Trophoblast cell (in vitro differentiated cells and primary cell): ENCODE measurements at regions not wholly inside any gene's neighbourhood (a gene's known extent, or its start where the extent isn't known, plus 50 kb on each side); places are given as distances from the start of the nearest gene placed in this dataset.

Experiments
- DNase-seq, 2 donors: peaks; one replicate each; pipeline ENCODE4 v3.0.0-alpha.2; 2016
- H2AFZ ChIP-seq: 2 replicates; pipeline ENCODE4 v1.6.1; 2013; ENCODE audit warnings: low read length, moderate library complexity, mild to moderate bottlenecking; ENCODE audit not compliant: insufficient read depth, poor library complexity
- H2AK5ac ChIP-seq: 2 replicates; pipeline ENCODE4 v1.6.1; 2013; ENCODE audit warnings: mild to moderate bottlenecking, low read length
- H2BK120ac ChIP-seq: 2 replicates; pipeline ENCODE4 v1.6.1; 2013; ENCODE audit warnings: low read length, mild to moderate bottlenecking, moderate library complexity; ENCODE audit not compliant: insufficient read depth, poor library complexity
- H2BK12ac ChIP-seq: 2 replicates; pipeline ENCODE4 v1.6.1; 2013; ENCODE audit warnings: mild to moderate bottlenecking, low read length, moderate library complexity
- H2BK5ac ChIP-seq: 2 replicates; pipeline ENCODE4 v1.6.1; 2013; ENCODE audit warnings: low read length, low read depth, moderate library complexity, mild to moderate bottlenecking; ENCODE audit not compliant: poor library complexity
- H3K14ac ChIP-seq: 2 replicates; pipeline ENCODE4 v1.6.1; 2013; ENCODE audit warnings: mild to moderate bottlenecking, low read length
- H3K18ac ChIP-seq: 2 replicates; pipeline ENCODE4 v1.6.1; 2013; ENCODE audit warnings: mild to moderate bottlenecking, low read length
- H3K23ac ChIP-seq: 2 replicates; pipeline ENCODE4 v1.6.1; 2013; ENCODE audit warnings: low read length
- H3K27ac ChIP-seq: 2 replicates; pipeline ENCODE4 v1.5.1; 2013; ENCODE audit warnings: low read depth, mild to moderate bottlenecking, inconsistent platforms, low read length, moderate library complexity
- H3K27me3 ChIP-seq: 2 replicates; pipeline ENCODE4 v1.6.1; 2013; ENCODE audit warnings: inconsistent platforms, mild to moderate bottlenecking, low read length, moderate library complexity; ENCODE audit not compliant: insufficient read depth
- H3K36me3 ChIP-seq, 2 experiments: 1 replicate in 1 of 2; 2 replicates in 1 of 2; pipeline ENCODE4 v1.6.1; 2013; ENCODE audit warnings: low read length in 2 of 2, mild to moderate bottlenecking in 2 of 2, moderate library complexity in 1 of 2; ENCODE audit not compliant: insufficient read depth in 2 of 2, control insufficient read depth in 1 of 2
- H3K4ac ChIP-seq: 2 replicates; pipeline ENCODE4 v1.6.1; 2013; ENCODE audit warnings: low read depth, mild to moderate bottlenecking, low read length, moderate library complexity
- H3K4me1 ChIP-seq, 2 experiments: 1 replicate in 1 of 2; 2 replicates in 1 of 2; pipeline ENCODE4 v1.6.1; 2013; ENCODE audit warnings: low read length in 2 of 2, mild to moderate bottlenecking in 2 of 2, moderate library complexity in 1 of 2; ENCODE audit not compliant: insufficient read depth in 2 of 2, control insufficient read depth in 1 of 2
- H3K4me2 ChIP-seq: 2 replicates; pipeline ENCODE4 v1.6.1; 2013; ENCODE audit warnings: inconsistent platforms, mild to moderate bottlenecking, low read length, moderate library complexity
- H3K4me3 ChIP-seq: 2 replicates; pipeline ENCODE4 v1.5.1; 2013; ENCODE audit warnings: mild to moderate bottlenecking, low read depth, low read length, inconsistent platforms
- H3K79me1 ChIP-seq: one replicate; pipeline ENCODE4 v1.6.1; 2013; ENCODE audit warnings: low read length
- H3K79me2 ChIP-seq: 2 replicates; pipeline ENCODE4 v1.6.1; 2013; ENCODE audit warnings: low read length, mild to moderate bottlenecking; ENCODE audit not compliant: control insufficient read depth, insufficient read depth, poor library complexity
- H3K9ac ChIP-seq: 2 replicates; pipeline ENCODE4 v1.6.1; 2013; ENCODE audit warnings: mild to moderate bottlenecking, low read length
- H3K9me3 ChIP-seq: 2 replicates; pipeline ENCODE4 v1.6.1; 2013; ENCODE audit warnings: low read depth, mild to moderate bottlenecking, control low read depth, inconsistent platforms, low read length; ENCODE audit not compliant: insufficient read depth
- H4K12ac ChIP-seq: 2 replicates; pipeline ENCODE4 v1.6.1; 2013; ENCODE audit warnings: low read depth, mild to moderate bottlenecking, low read length, moderate library complexity
- H4K8ac ChIP-seq: 2 replicates; pipeline ENCODE4 v1.6.1; 2013; ENCODE audit warnings: low read depth, mild to moderate bottlenecking, low read length, moderate library complexity
- H4K91ac ChIP-seq: one replicate; pipeline ENCODE4 v1.6.1; 2013; ENCODE audit warnings: low read depth, mild to moderate bottlenecking, low read length, moderate library complexity
- WGBS: extraction: QIAGEN DNeasy Blood & Tissue Kit; methylation state at CpG from one replicate; pipeline ENCODE4 v1.1.7; 2013; ENCODE audit warnings: missing lambda C conversion rate; ENCODE audit not compliant: insufficient read length, insufficient coverage; ENCODE audit errors: extremely low coverage; 5-methylcytosine and 5-hydroxymethylcytosine counted together

DNA sequence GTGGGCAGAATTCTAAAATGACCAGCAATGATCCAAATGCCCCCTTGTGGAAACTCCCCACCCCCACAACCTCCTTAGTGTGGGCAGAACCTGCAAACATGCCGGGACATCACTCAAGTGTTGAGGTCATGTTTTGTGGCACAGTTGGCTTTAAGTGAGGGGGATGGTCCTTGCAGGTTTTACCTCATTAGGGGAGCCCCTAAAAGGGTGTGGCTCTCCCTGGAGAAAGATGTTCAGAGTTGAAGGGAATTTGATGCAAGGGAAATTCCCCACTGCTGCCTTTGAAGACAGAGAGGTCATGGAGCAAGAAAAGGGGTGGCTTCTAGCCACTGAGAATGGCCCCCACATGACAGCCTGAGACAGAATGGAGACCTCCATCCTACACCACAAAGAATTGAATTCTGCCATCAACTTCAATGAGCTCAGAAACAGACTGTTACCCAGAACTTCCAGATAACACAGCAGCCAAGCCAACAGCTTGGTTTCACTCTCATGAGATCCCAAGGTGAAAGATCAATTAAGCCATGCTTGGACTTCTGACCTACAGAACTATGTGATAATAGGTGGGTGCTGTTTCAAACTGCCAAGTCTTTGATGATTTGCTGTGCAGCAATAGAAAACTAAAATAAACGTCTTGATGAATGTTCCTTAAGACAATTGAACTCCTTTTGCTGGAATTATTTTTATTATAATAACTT, 103.4 kb downstream of the MED10 start:
- Histone ChIP-seq H4K91ac (no peak overlapping the region), H2BK5ac (no peak overlapping the region), H3K36me3 (no peaks in the 10 kb centered on the region), H2BK12ac (no peak overlapping the region), H3K79me2 (no peaks in the 10 kb centered on the region), H3K23ac (no peak overlapping the region), H2AFZ (no peak overlapping the region), H3K9me3 (peaks cover 3% of the 10 kb centered on the region), H3K4ac (no peak overlapping the region), H4K12ac (no peak overlapping the region), H4K8ac (no peak overlapping the region), H2BK120ac (no peak overlapping the region), H3K4me1 (no peaks in the 10 kb centered on the region), H3K27ac (no peak overlapping the region), H2AK5ac (no peak overlapping the region), H3K9ac (no peak overlapping the region), H3K27me3 (no peaks in the 10 kb centered on the region), H3K4me3 (no peak overlapping the region), H3K18ac (no peak overlapping the region), H3K4me2 (no peak overlapping the region), H3K14ac (no peak overlapping the region), H3K79me1 (no peaks in the 10 kb centered on the region)
- DNase-seq, result no peak
- WGBS, result no CpG with 5 or more reads among the region's 2 CpGs

GRCh38 chr5:6273749-6274148, 104.6 kb downstream of the MED10 start:
- no peak overlapping the region for H3K23ac ChIP-seq
- no peak overlapping the region for H2BK12ac ChIP-seq
- no peaks in the 10 kb centered on the region for H3K4me1 ChIP-seq
- no peak overlapping the region for H3K9ac ChIP-seq
- H3K18ac ChIP-seq, result no peak overlapping the region
- H2BK120ac ChIP-seq, result no peak overlapping the region
- H3K79me2 ChIP-seq, result no peaks in the 10 kb centered on the region
- H3K4me3 ChIP-seq, result no peak overlapping the region
- H3K36me3 ChIP-seq, result no peaks in the 10 kb centered on the region
- no peaks in the 10 kb centered on the region for H3K79me1 ChIP-seq
- H3K27ac ChIP-seq, result no peak overlapping the region
- no CpG with 5 or more reads among the region's 4 CpGs for WGBS
- no peak overlapping the region for H4K8ac ChIP-seq
- no peaks in the 10 kb centered on the region for H3K27me3 ChIP-seq
- H4K12ac ChIP-seq, result no peak overlapping the region
- DNase-seq, result no peak
- H3K9me3 ChIP-seq, result peaks cover 3% of the 10 kb centered on the region
- no peak overlapping the region for H2AFZ ChIP-seq
- H3K4me2 ChIP-seq, result no peak overlapping the region
- no peak overlapping the region for H2BK5ac ChIP-seq
- H4K91ac ChIP-seq, result no peak overlapping the region
- no peak overlapping the region for H2AK5ac ChIP-seq
- no peak overlapping the region for H3K4ac ChIP-seq
- H3K14ac ChIP-seq, result no peak overlapping the region

DNA sequence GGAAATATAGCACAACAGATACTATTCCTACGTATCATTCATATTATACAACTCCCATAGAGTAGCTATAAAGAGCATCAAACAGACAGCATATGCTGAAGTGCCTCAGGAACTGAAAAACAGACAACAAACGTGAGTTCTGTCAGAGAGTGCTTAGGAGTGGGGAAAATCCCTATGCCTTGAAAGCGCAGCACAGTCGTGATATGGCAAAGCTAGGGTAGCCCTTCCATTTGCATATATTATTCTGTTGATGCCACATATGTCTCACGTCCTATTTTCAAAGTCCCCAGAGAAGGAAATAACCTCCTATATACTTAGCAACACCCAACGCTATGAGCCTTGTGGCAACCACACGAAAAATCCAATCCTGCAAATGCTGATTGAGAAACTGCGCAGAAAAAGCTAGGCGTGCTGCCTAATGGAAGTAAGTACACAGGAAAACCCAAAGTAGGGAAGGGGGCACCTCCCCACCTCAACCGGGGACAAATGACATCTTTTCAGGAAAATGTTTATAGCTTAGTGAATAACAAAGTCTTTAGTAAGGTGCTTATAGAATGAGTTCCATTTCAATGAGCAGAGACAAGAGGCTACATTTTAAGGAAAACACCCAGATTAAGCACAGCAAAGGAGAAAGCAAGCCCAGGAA, 105.1 kb downstream of the MED10 start:
- H3K4me2 ChIP-seq, result no peak overlapping the region
- H3K23ac ChIP-seq, result no peak overlapping the region
- no peaks in the 10 kb centered on the region for H3K27me3 ChIP-seq
- no peaks in the 10 kb centered on the region for H3K36me3 ChIP-seq
- H2AK5ac ChIP-seq, result no peak overlapping the region
- H3K4ac ChIP-seq, result no peak overlapping the region
- H3K9me3 ChIP-seq, result peaks cover 3% of the 10 kb centered on the region
- H4K8ac ChIP-seq, result no peak overlapping the region
- no peaks in the 10 kb centered on the region for H3K79me1 ChIP-seq
- H2BK12ac ChIP-seq, result no peak overlapping the region
- no peak overlapping the region for H3K18ac ChIP-seq
- no peak overlapping the region for H3K14ac ChIP-seq
- no peak overlapping the region for H2AFZ ChIP-seq
- H3K27ac ChIP-seq, result no peak overlapping the region
- H3K79me2 ChIP-seq, result no peaks in the 10 kb centered on the region
- no peak overlapping the region for H2BK5ac ChIP-seq
- no peak overlapping the region for H3K4me3 ChIP-seq
- H4K91ac ChIP-seq, result no peak overlapping the region
- H3K9ac ChIP-seq, result no peak overlapping the region
- H3K4me1 ChIP-seq, result no peaks in the 10 kb centered on the region
- WGBS, result no CpG with 5 or more reads among the region's 10 CpGs
- H2BK120ac ChIP-seq, result no peak overlapping the region
- no peak for DNase-seq
- H4K12ac ChIP-seq, result no peak overlapping the region

GRCh38 chr5:6269925-6270324, 108.4 kb downstream of the MED10 start:
- Histone ChIP-seq H3K4ac (no peak overlapping the region), H3K4me1 (no peaks in the 10 kb centered on the region), H2BK120ac (no peak overlapping the region), H4K12ac (no peak overlapping the region), H4K91ac (no peak overlapping the region), H2AFZ (no peak overlapping the region), H3K18ac (no peak overlapping the region), H3K36me3 (no peaks in the 10 kb centered on the region), H4K8ac (no peak overlapping the region), H3K9ac (no peak overlapping the region), H2AK5ac (no peak overlapping the region), H3K14ac (no peak overlapping the region), H3K23ac (no peak overlapping the region), H3K79me2 (no peaks in the 10 kb centered on the region), H3K79me1 (no peaks in the 10 kb centered on the region), H3K27me3 (no peaks in the 10 kb centered on the region), H3K9me3 (peaks cover 7% of the 10 kb centered on the region), H3K27ac (no peak overlapping the region), H3K4me2 (no peak overlapping the region), H3K4me3 (no peak overlapping the region), H2BK5ac (no peak overlapping the region), H2BK12ac (no peak overlapping the region)
- no CpG with 5 or more reads among the region's 7 CpGs for WGBS
- DNase-seq, result no peak
